PC-9 (cell line): ENCODE measurements at regions not wholly inside any gene's neighbourhood (a gene's known extent, or its start where the extent isn't known, plus 50 kb on each side); places are given as distances from the start of the nearest gene placed in this dataset.

Experiments used
- BruUV-seq: library from RNA; stranded (reverse); fragments of 400-500 nt; replicated peaks from 2 replicates; lab custom pipeline; 2021; lab: Mats Ljungman, UMichigan
- CTCF ChIA-PET: fragments of 300-600 bp; sonication (Branson Sonifier 250); formaldehyde crosslinking; loops from one replicate; lab custom pipeline; 2022; ENCODE audit warnings: antibody characterized with exemption; lab: Charles Lee
- POLR2A ChIA-PET: fragments of 300-600 bp; sonication (Branson Sonifier 250); formaldehyde crosslinking; loops from one replicate; lab custom pipeline; 2022; ENCODE audit warnings: antibody characterized with exemption; ENCODE audit not compliant: unreplicated experiment; lab: Charles Lee
- DNase-seq, 2 experiments: peaks; one replicate each; pipeline versions ENCODE4 v3.0.0 to v3.0.0-alpha.2; 2015 to 2022; ENCODE audit warnings: mixed read lengths in 1 of 2
- H2AFZ ChIP-seq: fragments of 200-600 bp; sonication (generic); 2 replicates; pipeline ENCODE4 v1.8.1; 2017; ENCODE audit warnings: antibody characterized with exemption
- H3F3A ChIP-seq: fragments of 200-600 bp; sonication (generic); 2 replicates; pipeline ENCODE4 v1.8.1; 2017; ENCODE audit warnings: antibody characterized with exemption, mild to moderate bottlenecking, low read depth; ENCODE audit not compliant: insufficient read depth
- H3K27ac ChIP-seq: fragments of 200-600 bp; sonication (generic); 2 replicates; pipeline ENCODE4 v1.6.1; 2016; ENCODE audit warnings: mixed run types
- H3K27me3 ChIP-seq: fragments of 200-600 bp; sonication (generic); 2 replicates; pipeline ENCODE4 v1.6.1; 2016; ENCODE audit warnings: low read depth, mixed run types; ENCODE audit not compliant: insufficient read depth
- H3K36me3 ChIP-seq: fragments of 200-600 bp; sonication (generic); 2 replicates; pipeline ENCODE4 v1.6.1; 2016; ENCODE audit warnings: low read depth, mixed run types
- H3K4me1 ChIP-seq: fragments of 200-600 bp; sonication (generic); replicated peaks from 2 replicates; pipeline ENCODE4 v1.6.1; 2016; ENCODE audit warnings: mixed run types; ENCODE audit not compliant: insufficient read depth
- H3K4me2 ChIP-seq: fragments of 200-600 bp; sonication (generic); 2 replicates; pipeline ENCODE4 v1.6.1; 2017; ENCODE audit warnings: mixed run types
- H3K4me3 ChIP-seq: fragments of 200-600 bp; sonication (generic); 2 replicates; pipeline ENCODE4 v1.6.1; 2016; ENCODE audit warnings: mixed run types
- H3K79me2 ChIP-seq: fragments of 200-600 bp; sonication (generic); 2 replicates; pipeline ENCODE4 v1.6.1; 2017; ENCODE audit warnings: low read depth, mixed run types
- H3K9me2 ChIP-seq: fragments of 200-600 bp; sonication (generic); 2 replicates; pipeline ENCODE4 v1.8.1; 2017; ENCODE audit warnings: mild to moderate bottlenecking; ENCODE audit not compliant: insufficient read depth
- H3K9me3 ChIP-seq: fragments of 200-600 bp; sonication (generic); 2 replicates; pipeline ENCODE4 v1.8.1; 2016; ENCODE audit warnings: low read depth; ENCODE audit not compliant: insufficient read depth
- H4K20me1 ChIP-seq: fragments of 200-600 bp; sonication (generic); 2 replicates; pipeline ENCODE4 v1.8.1; 2017; ENCODE audit not compliant: insufficient read depth
- EZH2 ChIP-seq: fragments of 200-600 bp; sonication (generic); IDR thresholded peaks from 2 replicates; pipeline ENCODE4 v1.8.0; 2017; ENCODE audit warnings: antibody characterized with exemption, low read depth
- intact Hi-C: fragments of 100-400 bp; cut with micrococcal nuclease; formaldehyde crosslinking; loops from one replicate; pipeline ENCODE4 v1.10.0; 2022; ENCODE audit not compliant: unreplicated experiment
- TF ChIP-seq, protein P1 (sequence below): fragments of 200-600 bp; sonication (generic); conservative IDR thresholded peaks from 2 replicates; pipeline ENCODE4 v1.6.1; 2017; ENCODE audit warnings: mixed run types, antibody characterized with exemption, mild to moderate bottlenecking, moderate library complexity

DNA sequence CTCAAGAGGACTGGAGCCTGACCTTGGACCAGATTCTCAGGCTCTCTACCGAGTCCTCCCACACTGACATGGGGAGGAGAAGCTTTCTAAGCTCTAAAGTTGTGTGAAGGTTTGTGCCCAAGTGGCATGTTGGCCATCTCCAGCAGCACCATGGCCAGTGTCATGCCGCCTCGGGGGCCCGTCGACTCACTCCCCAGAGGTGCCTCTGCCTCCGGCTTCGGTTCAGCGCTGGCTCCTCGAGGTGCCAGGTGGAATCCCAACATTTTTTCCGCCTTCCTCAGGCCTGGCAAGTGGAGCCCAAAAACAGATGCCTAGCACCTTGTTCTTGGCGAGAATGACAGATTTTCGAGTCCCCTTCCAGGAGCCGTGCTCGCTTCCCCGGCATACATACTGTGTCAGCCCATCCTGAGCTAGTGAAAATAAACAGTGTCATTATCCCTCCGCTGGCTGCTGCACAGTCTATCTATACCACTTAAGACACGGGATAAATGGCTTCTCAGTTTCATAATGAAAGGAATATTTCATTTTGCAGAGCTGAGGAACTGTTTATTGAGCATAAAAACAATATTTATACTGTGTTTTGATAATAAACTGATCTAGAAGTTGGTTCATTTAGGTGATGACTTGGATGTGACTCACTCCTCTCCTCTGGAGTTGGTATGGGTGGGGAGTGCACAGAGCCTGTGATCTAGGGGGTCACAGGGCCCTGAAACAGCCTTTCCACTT lies 328.5 kb upstream of the TLE3 start:
- no peak overlapping the region for H3K4me3 ChIP-seq
- 0 out of 2 replicates have a peak, but pooled peaks cover 5% of the 10 kb centered on the region for H3K9me3 ChIP-seq
- CTCF ChIA-PET: interaction anchor here (0.6 to 1.4 kb wide), 3 partner anchors 10 to 948 kb away, joined by 3 to 4 read pairs (median 3); no protein-coding TSS in a partner anchor
- no peaks in the 10 kb centered on the region for H3K27me3 ChIP-seq
- H3K4me1 ChIP-seq: peaks cover 52% of the 10 kb centered on the region
- H3F3A ChIP-seq: peaks cover 51% of the 10 kb centered on the region
- POLR2A ChIA-PET: interaction anchor here (0.5 to 0.6 kb wide), 2 partner anchors 34 to 325 kb away, joined by 4 to 6 read pairs; no protein-coding TSS in a partner anchor
- TF ChIP-seq, protein P1, sequence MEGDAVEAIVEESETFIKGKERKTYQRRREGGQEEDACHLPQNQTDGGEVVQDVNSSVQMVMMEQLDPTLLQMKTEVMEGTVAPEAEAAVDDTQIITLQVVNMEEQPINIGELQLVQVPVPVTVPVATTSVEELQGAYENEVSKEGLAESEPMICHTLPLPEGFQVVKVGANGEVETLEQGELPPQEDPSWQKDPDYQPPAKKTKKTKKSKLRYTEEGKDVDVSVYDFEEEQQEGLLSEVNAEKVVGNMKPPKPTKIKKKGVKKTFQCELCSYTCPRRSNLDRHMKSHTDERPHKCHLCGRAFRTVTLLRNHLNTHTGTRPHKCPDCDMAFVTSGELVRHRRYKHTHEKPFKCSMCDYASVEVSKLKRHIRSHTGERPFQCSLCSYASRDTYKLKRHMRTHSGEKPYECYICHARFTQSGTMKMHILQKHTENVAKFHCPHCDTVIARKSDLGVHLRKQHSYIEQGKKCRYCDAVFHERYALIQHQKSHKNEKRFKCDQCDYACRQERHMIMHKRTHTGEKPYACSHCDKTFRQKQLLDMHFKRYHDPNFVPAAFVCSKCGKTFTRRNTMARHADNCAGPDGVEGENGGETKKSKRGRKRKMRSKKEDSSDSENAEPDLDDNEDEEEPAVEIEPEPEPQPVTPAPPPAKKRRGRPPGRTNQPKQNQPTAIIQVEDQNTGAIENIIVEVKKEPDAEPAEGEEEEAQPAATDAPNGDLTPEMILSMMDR: no peak
- no peak for TF ChIP-seq EZH2
- no peaks in the 10 kb centered on the region for H3K36me3 ChIP-seq
- no peak overlapping the region for H2AFZ ChIP-seq
- no peaks in the 10 kb centered on the region for H3K9me2 ChIP-seq
- intact Hi-C loops: no loop called here
- H3K27ac ChIP-seq: peak overlapping the region; percentile 68
- H3K4me2 ChIP-seq: peak overlapping the region; percentile 57
- peak in 1 of 2 experiments; percentile 54 for DNase-seq
- BruUV-seq: no TSS peak
- H3K79me2 ChIP-seq: no peaks in the 10 kb centered on the region
- H4K20me1 ChIP-seq: no peaks in the 10 kb centered on the region

DNA sequence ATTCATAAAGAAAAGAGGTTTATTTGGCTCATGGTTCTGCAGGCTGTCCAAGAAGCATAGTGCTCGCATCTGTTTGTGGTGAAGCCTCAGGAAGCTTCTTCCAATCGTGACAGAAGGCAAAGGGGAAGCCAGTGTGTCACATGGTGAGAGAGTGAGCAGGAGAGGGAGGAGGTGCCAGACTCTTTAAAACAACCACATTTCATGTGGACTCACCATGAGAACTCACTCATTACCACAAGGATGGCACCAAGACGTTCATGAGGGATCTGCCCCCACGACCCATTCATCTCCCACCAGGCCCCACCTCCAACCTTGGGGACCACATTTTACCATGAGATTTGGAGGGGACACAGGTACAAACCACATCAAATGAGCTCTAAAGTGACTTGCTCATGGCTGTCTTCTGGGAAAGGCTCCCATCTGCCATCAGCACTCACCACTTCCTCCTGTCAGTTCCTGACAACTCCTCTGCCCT lies 327.3 kb upstream of the TLE3 start:
- no peak for DNase-seq
- intact Hi-C loops: no loop called here
- H3K4me1 ChIP-seq: peaks cover 47% of the 10 kb centered on the region
- 0 out of 2 replicates have a peak, but pooled peaks cover 5% of the 10 kb centered on the region for H3K9me3 ChIP-seq
- H3K27ac ChIP-seq: no peak overlapping the region
- ChIA-PET POLR2A (no interaction called here), CTCF (no interaction called here)
- H4K20me1 ChIP-seq: no peaks in the 10 kb centered on the region
- H3K27me3 ChIP-seq: no peaks in the 10 kb centered on the region
- BruUV-seq: no TSS peak
- H3F3A ChIP-seq: peaks cover 43% of the 10 kb centered on the region
- H3K4me3 ChIP-seq: no peak overlapping the region
- H3K79me2 ChIP-seq: no peaks in the 10 kb centered on the region
- TF ChIP-seq, protein P1: no peak
- no peak for TF ChIP-seq EZH2
- no peak overlapping the region for H3K4me2 ChIP-seq
- H2AFZ ChIP-seq: no peak overlapping the region
- no peaks in the 10 kb centered on the region for H3K9me2 ChIP-seq
- no peaks in the 10 kb centered on the region for H3K36me3 ChIP-seq

DNA sequence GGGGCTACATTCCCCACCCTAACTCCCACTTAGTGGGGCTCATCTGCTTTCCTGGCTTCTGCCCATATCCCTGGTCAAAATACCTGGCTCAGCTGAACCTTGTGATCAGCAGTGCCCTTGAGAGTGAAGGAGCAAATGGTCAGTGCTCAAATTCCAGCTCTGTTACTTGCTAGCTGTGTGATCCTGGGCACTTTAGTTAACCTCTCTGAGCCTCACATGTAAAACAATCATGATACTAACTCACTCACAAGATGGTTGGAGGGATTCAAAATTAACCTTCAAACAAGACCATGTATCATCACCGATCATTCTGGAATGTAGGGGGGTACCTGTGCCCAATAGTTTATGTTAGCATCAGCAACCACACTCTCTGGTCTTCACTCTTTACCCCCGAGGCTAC lies 325.6 kb upstream of the TLE3 start:
- CTCF ChIA-PET: no interaction called here
- H3K4me3 ChIP-seq: no peak overlapping the region
- POLR2A ChIA-PET: no interaction called here

More for the DNA sequence above, 325.6 kb upstream of the TLE3 start:
- H3K4me1 ChIP-seq: peaks cover 32% of the 10 kb centered on the region
- peaks cover 27% of the 10 kb centered on the region for H3F3A ChIP-seq
- no peak for DNase-seq
- no peaks in the 10 kb centered on the region for H4K20me1 ChIP-seq
- 0 out of 2 replicates have a peak, but pooled peaks cover 2% of the 10 kb centered on the region for H3K9me3 ChIP-seq
- H3K36me3 ChIP-seq: no peaks in the 10 kb centered on the region
- H3K27me3 ChIP-seq: no peaks in the 10 kb centered on the region
- H3K9me2 ChIP-seq: no peaks in the 10 kb centered on the region
- no peak overlapping the region for H3K4me2 ChIP-seq
- TF ChIP-seq EZH2: no peak
- TF ChIP-seq, protein P1: no peak
- no peak overlapping the region for H2AFZ ChIP-seq
- no TSS peak for BruUV-seq
- no peaks in the 10 kb centered on the region for H3K79me2 ChIP-seq
- intact Hi-C loops: no loop called here
- H3K27ac ChIP-seq: no peak overlapping the region
